ENCODE measurements at regions not wholly inside any gene's neighbourhood (a gene's known extent, or its start where the extent isn't known, plus 50 kb on each side); places are given as distances from the start of the nearest gene placed in this dataset.
"Not testable (repeated sequence)": the region's sequence is repeated elsewhere in the genome, so short reads cannot be mapped to it uniquely, and the experiment has no call there.

DNA sequence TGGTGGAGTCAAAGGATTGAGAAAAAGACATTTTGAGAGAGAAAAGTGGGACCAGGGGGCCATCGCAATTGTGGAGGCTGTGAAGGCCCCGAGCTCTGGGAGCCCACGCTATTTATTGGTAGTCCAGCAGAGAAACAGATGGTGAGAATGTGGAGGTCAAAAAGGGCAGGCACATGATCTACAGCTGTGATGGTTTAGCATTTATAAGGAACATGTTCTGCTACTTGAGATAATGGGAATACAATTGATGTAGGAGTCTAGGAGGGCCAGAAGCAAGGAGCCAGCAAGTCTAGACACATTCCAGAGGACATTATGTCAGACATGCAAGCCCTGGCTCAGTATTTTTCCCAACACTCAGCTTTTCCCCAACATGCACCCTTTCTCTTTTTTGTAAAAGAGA, 283.4 kb upstream of the MTPN start:
- not testable (repeated sequence) for DNase-seq (ENCODE audit: low read depth in 1 of 2, low spot score in 1 of 2)

DNA sequence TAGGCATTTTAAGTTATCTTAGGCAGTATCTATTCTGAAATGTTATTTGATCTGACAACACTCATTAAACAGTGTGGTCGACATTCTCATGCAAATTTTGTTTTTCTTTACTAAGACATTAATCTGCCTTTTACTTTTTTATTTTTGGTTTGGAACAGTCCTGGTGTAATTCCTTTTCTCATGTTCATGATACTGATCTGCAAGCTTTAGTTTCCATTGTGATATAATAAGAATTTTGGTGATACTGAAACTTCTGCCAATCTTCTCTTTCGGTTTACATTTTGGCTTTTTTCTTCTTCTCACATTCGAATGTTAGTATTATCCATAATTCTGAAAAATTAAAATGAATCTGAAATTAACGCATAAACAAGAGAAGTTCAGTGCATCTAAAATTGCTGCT, 281.9 kb upstream of the MTPN start:
- no peak for DNase-seq (ENCODE audit: low read depth in 1 of 2, low spot score in 1 of 2)

DNA sequence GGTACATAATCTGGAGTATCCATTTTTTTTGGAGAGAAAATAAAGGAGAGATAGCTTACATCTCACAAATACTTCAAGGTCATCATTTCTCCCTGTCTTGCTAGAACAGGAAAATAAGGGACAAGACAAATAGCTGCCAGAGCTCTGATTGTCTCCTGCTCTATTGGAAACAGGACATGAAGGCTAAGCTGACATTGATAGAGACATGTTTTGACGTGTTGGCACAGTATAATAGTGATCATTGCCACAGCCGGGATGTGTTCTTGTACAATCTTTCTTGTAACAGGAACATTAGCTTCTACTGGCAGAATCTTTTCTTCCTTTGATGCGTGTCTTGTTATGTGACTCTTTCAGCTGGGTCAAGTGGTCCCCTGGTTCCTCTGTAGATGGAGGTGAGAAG, 279.3 kb upstream of the MTPN start:
- DNase-seq (ENCODE audit: low read depth in 1 of 2, low spot score in 1 of 2), result no peak

GRCh38 chr7:136254148-136254547, 277.0 kb upstream of the MTPN start:
- DNase-seq (ENCODE audit: low read depth in 1 of 2, low spot score in 1 of 2), result no peak

DNA sequence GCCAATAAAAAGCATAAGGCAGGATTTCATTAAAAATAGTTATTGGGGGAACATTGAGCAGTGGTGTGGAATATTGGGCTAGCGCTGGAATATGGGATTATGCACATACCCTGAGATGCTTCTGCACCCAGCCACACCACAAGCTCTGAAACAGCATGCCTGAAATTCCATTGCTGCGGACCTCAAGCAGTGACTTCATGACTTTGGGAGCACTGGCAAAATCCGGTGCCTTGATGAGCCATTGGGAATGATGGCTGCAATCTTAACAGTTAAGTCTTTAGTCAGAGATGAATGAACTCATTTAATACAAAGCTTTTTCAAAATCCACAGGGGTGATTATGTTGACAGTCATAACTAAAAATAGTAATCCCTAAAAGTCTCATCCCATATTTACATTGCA, 274.7 kb upstream of the MTPN start:
- DNase-seq (ENCODE audit: low read depth in 1 of 2, low spot score in 1 of 2), result no peak

- DNase-seq (ENCODE audit: low read depth in 1 of 2, low spot score in 1 of 2), result no peak
Observed at GRCh38 chr7:136247211-136247610, 270.1 kb upstream of the MTPN start.

DNA sequence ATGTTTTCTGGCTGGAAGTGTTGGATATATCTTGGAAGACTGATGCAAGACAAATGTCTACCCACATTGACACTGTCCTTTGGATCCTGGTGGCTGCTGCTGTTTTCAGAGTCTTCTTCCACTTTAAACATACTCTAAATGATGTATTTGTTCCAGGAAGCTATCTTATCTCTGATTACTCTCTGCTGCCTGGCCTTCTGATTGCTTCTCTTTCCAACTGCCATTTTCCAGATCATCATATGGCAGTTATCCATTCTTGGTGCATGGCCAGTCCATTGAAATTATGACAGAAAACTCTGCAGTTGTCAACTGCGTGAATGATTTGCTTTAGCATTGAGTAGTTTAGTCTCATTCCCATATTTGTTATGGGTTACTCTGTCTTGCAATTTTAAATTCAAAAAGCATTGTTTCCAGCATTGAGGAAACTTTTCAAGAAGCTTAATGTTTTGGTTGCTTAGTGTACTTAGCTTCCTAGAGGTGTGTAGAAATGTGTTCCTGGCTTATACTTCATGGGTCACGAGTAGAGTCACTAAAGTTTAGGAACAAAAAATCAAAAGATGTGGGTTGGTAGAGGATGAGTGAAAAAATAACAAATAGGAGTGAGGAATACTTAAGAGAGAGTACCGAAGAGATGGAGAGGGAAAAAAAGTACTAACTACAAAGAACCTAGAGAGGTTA, 268.3 kb upstream of the MTPN start:
- DNase-seq (ENCODE audit: low read depth in 1 of 2, low spot score in 1 of 2), result no peak

- no peak for DNase-seq (ENCODE audit: low read depth in 1 of 2, low spot score in 1 of 2)
Observed at GRCh38 chr7:136234040-136234439, 256.9 kb upstream of the MTPN start.

GRCh38 chr7:136230210-136230609, 253.1 kb upstream of the MTPN start:
- no peak for DNase-seq (ENCODE audit: low read depth in 1 of 2, low spot score in 1 of 2)

- DNase-seq (ENCODE audit: low read depth in 1 of 2, low spot score in 1 of 2), result no peak
Observed at GRCh38 chr7:136229790-136230189, 252.6 kb upstream of the MTPN start.

- no peak for DNase-seq (ENCODE audit: low read depth in 1 of 2, low spot score in 1 of 2)
Observed at GRCh38 chr7:136228171-136228570, 251.0 kb upstream of the MTPN start.

DNA sequence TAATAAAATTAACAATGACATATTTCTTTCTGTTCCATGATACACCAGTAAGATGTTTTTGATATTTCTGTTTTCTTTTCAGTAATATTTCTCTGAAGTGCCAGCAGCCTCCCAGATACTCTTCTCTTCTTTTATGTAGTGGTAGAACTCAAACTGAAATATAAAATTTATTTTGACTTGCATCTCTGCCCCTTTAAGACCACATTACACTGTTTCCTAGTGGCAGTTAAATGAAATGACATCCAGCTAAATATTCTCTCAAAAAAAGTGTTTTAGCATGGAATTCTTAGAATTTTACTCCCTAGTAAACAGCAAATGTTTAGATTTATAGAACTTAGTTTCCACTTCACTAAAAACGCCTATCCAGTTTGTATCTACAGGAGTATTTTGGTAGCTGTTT, 237.2 kb upstream of the MTPN start:
- DNase-seq (ENCODE audit: low read depth in 1 of 2, low spot score in 1 of 2), result no peak

GRCh38 chr7:136213012-136213411, 235.9 kb upstream of the MTPN start:
- no peak for DNase-seq (ENCODE audit: low read depth in 1 of 2, low spot score in 1 of 2)

GRCh38 chr7:136210664-136211063, 233.5 kb upstream of the MTPN start:
- DNase-seq (ENCODE audit: low read depth in 1 of 2, low spot score in 1 of 2), result no peak

DNA sequence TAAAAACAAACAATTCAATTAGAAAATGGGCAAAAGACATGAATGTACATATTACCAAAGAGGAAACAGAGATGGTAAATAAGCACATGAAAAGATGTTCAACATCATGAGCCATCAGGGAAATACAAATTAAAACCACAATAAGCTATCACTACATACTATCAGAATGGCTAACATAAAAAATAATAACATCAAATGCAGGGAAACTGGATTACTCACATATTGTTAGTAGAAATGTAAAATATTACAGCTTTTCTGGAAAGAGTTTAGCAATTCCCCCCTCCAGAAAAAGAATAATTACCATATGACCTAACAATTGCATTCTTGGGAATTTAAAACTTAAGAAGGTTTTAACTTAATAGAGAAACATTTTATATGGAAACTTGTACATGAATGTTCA, 232.9 kb upstream of the MTPN start:
- DNase-seq (ENCODE audit: low read depth in 1 of 2, low spot score in 1 of 2), result no peak

DNA sequence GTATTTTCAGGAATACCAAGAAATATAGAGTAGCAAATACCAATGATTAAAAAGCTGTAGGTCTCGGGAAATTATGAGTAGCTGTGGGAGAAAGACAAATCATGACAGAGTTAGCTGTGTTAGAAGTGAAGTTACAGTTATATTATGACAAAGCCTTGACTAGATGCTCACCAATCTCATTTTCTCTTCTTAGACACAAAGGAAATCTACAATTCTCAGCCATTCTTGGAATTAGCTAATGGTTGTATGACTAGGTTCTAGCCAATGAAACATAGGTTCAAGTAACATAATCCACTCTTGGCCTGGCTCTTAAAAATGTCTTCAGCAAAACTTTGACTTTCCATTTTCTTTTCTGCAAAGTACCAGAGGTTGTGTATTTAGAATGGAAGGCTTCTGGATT, 228.8 kb upstream of the MTPN start:
- DNase-seq (ENCODE audit: low read depth in 1 of 2, low spot score in 1 of 2), result no peak

GRCh38 chr7:136198168-136198567, 221.0 kb upstream of the MTPN start:
- DNase-seq (ENCODE audit: low read depth in 1 of 2, low spot score in 1 of 2), result no peak

GRCh38 chr7:136194878-136195277, 217.7 kb upstream of the MTPN start:
- no peak for DNase-seq (ENCODE audit: low read depth in 1 of 2, low spot score in 1 of 2)

- DNase-seq (ENCODE audit: low read depth in 1 of 2, low spot score in 1 of 2), result no peak
Observed at GRCh38 chr7:136193940-136194339, 216.8 kb upstream of the MTPN start.

DNA sequence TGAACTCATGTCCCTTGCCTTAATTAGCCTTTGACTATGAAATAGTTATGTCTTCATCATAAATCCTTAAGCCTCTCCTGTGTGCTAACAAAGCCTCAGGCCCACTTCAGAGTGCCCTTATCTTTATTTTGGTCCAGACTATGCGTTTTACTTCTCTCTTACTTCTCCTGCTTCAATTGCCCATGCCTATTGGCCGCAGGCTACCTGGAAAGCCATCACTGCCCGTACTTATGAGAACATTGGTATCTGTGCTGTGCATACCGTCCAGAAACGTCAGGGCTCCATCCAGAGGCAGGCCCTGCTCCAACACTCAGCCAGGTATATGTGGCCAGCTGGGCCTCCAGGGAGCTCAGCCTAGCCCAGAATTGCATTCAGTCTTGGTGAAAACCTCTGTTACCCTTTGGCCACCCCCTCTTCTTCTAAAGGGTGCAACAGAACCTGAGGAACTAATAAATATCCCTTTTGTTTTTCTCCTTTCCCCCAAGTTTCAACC, 212.4 kb upstream of the MTPN start:
- DNase-seq (ENCODE audit: low read depth in 1 of 2, low spot score in 1 of 2), result no peak

- DNase-seq (ENCODE audit: low read depth in 1 of 2, low spot score in 1 of 2), result no peak
Observed at GRCh38 chr7:136186281-136186680, 209.1 kb upstream of the MTPN start.

DNA sequence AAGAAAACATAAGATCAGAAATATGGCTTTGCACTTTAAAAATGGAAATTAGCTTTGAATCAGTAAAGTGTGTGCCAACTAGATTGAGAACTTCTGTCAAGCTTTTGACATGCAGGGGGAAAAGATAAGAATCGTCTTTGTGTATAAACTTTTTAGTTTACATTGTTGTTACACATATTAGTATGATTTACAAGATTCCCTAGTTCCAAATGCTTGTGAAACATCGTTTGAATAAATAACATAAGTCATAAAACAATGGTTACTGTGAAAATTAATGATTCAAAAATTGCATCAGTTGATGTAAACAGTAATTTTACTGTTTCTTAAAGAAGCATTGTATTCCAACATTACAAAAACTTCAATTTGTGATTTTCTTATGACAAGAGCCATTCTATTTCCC, 207.6 kb upstream of the MTPN start:
- DNase-seq (ENCODE audit: low read depth in 1 of 2, low spot score in 1 of 2), result no peak

DNA sequence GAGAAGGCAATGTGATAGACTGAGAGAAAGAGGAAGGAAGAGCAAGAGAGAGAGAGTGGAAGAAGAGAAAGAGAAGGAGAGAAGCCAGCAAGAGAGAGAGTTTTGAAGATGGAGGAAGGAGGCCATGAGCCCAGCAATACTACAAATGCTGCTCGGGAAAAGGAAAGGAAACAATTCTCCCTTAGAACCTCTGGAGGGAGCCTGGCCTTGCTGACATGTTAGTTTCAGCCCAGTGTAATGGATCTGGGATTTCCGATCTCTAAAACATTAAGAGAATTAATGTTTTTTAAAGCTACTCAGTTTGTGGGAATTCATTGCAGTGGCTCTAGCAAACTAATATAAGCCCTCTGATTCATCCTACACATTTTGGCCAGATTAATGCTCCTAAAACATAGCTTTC, 206.8 kb upstream of the MTPN start:
- DNase-seq (ENCODE audit: low read depth in 1 of 2, low spot score in 1 of 2), result no peak

GRCh38 chr7:136180984-136181383, 203.8 kb upstream of the MTPN start:
- no peak for DNase-seq (ENCODE audit: low read depth in 1 of 2, low spot score in 1 of 2)
